ENCODE measurements at regions not wholly inside any gene's neighbourhood (a gene's known extent, or its start where the extent isn't known, plus 50 kb on each side); places are given as distances from the start of the nearest gene placed in this dataset.
A peak's percentile ranks its signal among the peaks of the same experiment; 100 is the strongest.

DNA sequence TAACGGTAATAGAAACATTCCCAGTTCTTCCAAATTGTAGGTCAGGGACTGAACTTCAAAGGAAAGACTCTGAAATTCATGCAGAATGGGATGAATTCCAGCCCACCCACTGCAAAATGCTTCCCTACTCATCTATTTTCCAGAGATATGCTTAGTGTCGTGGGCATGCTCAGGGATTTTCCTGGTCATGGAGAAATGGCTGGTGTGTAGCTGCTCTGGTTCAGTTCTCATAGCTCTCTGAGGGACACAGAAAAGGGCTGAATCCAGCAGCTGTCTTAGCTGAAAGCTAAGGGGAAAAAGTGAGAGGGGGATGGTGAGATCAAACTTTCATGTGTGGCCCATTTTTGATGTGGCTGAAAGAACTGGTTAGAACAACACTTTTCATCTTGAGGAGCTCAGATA lies 72.9 kb upstream of the KRAS start:
- TF ChIP-seq, protein P1, sequence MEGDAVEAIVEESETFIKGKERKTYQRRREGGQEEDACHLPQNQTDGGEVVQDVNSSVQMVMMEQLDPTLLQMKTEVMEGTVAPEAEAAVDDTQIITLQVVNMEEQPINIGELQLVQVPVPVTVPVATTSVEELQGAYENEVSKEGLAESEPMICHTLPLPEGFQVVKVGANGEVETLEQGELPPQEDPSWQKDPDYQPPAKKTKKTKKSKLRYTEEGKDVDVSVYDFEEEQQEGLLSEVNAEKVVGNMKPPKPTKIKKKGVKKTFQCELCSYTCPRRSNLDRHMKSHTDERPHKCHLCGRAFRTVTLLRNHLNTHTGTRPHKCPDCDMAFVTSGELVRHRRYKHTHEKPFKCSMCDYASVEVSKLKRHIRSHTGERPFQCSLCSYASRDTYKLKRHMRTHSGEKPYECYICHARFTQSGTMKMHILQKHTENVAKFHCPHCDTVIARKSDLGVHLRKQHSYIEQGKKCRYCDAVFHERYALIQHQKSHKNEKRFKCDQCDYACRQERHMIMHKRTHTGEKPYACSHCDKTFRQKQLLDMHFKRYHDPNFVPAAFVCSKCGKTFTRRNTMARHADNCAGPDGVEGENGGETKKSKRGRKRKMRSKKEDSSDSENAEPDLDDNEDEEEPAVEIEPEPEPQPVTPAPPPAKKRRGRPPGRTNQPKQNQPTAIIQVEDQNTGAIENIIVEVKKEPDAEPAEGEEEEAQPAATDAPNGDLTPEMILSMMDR (IDR thresholded peaks at IDR 0.05; ENCODE audit: extremely low read depth in 1 of 2, insufficient read depth in 1 of 2, low read depth in 1 of 2, low read length in 2 of 2) = no peak
- TF ChIP-seq EZH2 (IDR thresholded peaks at IDR 0.05; ENCODE audit: borderline replicate concordance, low read depth, low read length, severe bottlenecking) (no peak), GATA2 (IDR thresholded peaks at IDR 0.05; ENCODE audit: insufficient read depth, insufficient read length, low read depth, low read length) (no peak), MYC (IDR thresholded peaks at IDR 0.05; ENCODE audit: low read depth, low read length) (no peak), JUN (IDR thresholded peaks at IDR 0.05; ENCODE audit: borderline replicate concordance, insufficient read depth, insufficient read length, low read depth) (no peak), POLR2A (IDR thresholded peaks at IDR 0.05; ENCODE audit: low read depth, low read length) (no peak), POLR2AphosphoS5 (IDR thresholded peaks at IDR 0.05; ENCODE audit: insufficient read depth, low read depth, low read length) (no peak), FOS (IDR thresholded peaks at IDR 0.05; ENCODE audit: borderline replicate concordance, insufficient read depth, low read length) (no peak)
- TF ChIP-seq, protein P2, sequence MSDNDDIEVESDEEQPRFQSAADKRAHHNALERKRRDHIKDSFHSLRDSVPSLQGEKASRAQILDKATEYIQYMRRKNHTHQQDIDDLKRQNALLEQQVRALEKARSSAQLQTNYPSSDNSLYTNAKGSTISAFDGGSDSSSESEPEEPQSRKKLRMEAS (IDR thresholded peaks at IDR 0.05; ENCODE audit: insufficient read depth, insufficient read length) = no peak
- no peak for FAIRE-seq
- Histone ChIP-seq H3K4me2 (ENCODE audit: insufficient read depth, low read length) (peak overlapping the region; percentile 48), H3K36me3 (ENCODE audit: control insufficient read depth in 2 of 2, extremely low read depth in 1 of 2, insufficient read depth in 2 of 2, low read length in 2 of 2) (no peaks in the 10 kb centered on the region), H3K9ac (replicated peaks; ENCODE audit: extremely low read depth, insufficient read depth, low read length) (no peak overlapping the region), H3K4me1 (ENCODE audit: control insufficient read depth, extremely low read depth, insufficient read depth, low read length) (peaks cover 14% of the 10 kb centered on the region), H3K9me3 (replicated peaks; ENCODE audit: control insufficient read depth, insufficient read depth, low read length) (no peaks in the 10 kb centered on the region), H4K20me1 (replicated peaks; ENCODE audit: control insufficient read depth, extremely low read depth, insufficient read depth, low read length) (no peaks in the 10 kb centered on the region), H3K27ac (ENCODE audit: insufficient read depth, low read depth, low read length) (no peak overlapping the region), H3K9me1 (replicated peaks; ENCODE audit: control insufficient read depth, extremely low read depth, insufficient read depth, low read length) (no peaks in the 10 kb centered on the region), H3K27me3 (ENCODE audit: control insufficient read depth in 2 of 2, insufficient read depth in 2 of 2, low read length in 2 of 2) (peaks cover 3 to 6% of the 10 kb centered on the region in 2 experiments), H2AFZ (ENCODE audit: low read depth, low read length) (no peak overlapping the region), H3K79me2 (ENCODE audit: control insufficient read depth, insufficient read depth, low read length) (no peaks in the 10 kb centered on the region), H3K4me3 (replicated peaks in 1 of 3; ENCODE audit: insufficient read depth in 1 of 3, low read depth in 1 of 3, low read length in 3 of 3) (no peak overlapping the region)
- DNase-seq (ENCODE audit: low read depth, low spot score) = no peak
- CTCF ChIA-PET = interaction anchor here (0.9 to 3.2 kb wide), 5 partner anchors 9 to 168 kb away, joined by 3 to 11 read pairs (median 3); no protein-coding TSS in a partner anchor
- intact Hi-C loops (cut with micrococcal nuclease) (no loop called here), dilution Hi-C loops (cut with MboI; ENCODE audit: extremely low pct_ligation_motif_present, low sequenced_read_pairs) (no loop called here)
- no TSS peak for BruUV-seq (replicated peaks)
- POLR2A ChIA-PET = no interaction called here

Measured in endothelial cell of umbilical vein (primary cell).